ENCODE measurements at regions not wholly inside any gene's neighbourhood (a gene's known extent, or its start where the extent isn't known, plus 50 kb on each side); places are given as distances from the start of the nearest gene placed in this dataset.

DNA sequence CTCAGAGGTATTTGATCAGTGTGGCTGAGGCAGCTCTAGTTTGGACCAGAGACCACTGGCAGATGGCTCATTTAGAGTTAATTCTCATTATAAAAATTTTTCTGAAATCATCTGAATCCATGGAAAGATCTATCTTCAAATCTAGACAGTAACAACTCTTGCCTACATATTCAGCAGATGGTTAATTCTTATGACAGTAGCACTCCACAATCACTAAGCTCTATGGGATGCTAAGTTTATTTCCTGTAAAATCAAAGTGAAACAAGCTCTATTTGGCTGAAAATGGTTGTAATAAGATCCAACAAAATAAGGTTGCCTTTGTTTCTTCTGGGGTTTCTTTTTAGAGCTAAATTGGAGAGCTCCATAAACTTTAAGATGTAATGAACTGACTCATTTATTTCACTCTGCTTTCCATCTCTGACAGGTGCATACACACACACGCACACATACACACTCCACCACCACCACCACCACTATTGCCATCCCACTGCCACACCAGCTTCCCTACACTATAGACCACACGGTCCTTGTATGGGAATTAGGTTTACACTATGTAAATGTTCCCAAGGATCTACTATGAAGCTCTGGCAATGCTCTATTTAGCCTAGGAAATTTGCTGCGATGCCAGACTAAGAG is 293.1 kb downstream of the RPAP3 start:
- Histone ChIP-seq H3K36me3 (ENCODE audit: low read length) (no peaks in the 10 kb centered on the region), H3K9me2 (replicated peaks; ENCODE audit: insufficient read depth, low read length) (no peaks in the 10 kb centered on the region), H3F3A (ENCODE audit: insufficient read depth) (no peaks in the 10 kb centered on the region), H3K27me3 (ENCODE audit: low read length) (no peaks in the 10 kb centered on the region), H2AFZ (ENCODE audit: low read depth, low read length, severe bottlenecking) (no peak overlapping the region), H4K20me1 (ENCODE audit: low read depth, low read length) (no peaks in the 10 kb centered on the region), H3K9ac (ENCODE audit: low read length) (no peak overlapping the region), H3K9me3 (ENCODE audit: insufficient read depth, low read length) (no peaks in the 10 kb centered on the region), H3K27ac (ENCODE audit: low read depth, low read length) (no peak overlapping the region), H3K79me2 (ENCODE audit: insufficient read depth, low read length) (no peaks in the 10 kb centered on the region), H3K4me3 (ENCODE audit: insufficient read depth, low read length, poor library complexity, severe bottlenecking) (no peak overlapping the region), H3K4me2 (ENCODE audit: low read depth, low read length, poor library complexity, severe bottlenecking) (no peak overlapping the region)
- TF ChIP-seq, protein P1, sequence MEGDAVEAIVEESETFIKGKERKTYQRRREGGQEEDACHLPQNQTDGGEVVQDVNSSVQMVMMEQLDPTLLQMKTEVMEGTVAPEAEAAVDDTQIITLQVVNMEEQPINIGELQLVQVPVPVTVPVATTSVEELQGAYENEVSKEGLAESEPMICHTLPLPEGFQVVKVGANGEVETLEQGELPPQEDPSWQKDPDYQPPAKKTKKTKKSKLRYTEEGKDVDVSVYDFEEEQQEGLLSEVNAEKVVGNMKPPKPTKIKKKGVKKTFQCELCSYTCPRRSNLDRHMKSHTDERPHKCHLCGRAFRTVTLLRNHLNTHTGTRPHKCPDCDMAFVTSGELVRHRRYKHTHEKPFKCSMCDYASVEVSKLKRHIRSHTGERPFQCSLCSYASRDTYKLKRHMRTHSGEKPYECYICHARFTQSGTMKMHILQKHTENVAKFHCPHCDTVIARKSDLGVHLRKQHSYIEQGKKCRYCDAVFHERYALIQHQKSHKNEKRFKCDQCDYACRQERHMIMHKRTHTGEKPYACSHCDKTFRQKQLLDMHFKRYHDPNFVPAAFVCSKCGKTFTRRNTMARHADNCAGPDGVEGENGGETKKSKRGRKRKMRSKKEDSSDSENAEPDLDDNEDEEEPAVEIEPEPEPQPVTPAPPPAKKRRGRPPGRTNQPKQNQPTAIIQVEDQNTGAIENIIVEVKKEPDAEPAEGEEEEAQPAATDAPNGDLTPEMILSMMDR (IDR thresholded peaks at IDR 0.05; ENCODE audit: insufficient read depth, low read length, poor library complexity, severe bottlenecking): no peak
- no peak for TF ChIP-seq EZH2phosphoT487 (conservative IDR thresholded peaks at IDR 0.05; ENCODE audit: low read length)

DNA sequence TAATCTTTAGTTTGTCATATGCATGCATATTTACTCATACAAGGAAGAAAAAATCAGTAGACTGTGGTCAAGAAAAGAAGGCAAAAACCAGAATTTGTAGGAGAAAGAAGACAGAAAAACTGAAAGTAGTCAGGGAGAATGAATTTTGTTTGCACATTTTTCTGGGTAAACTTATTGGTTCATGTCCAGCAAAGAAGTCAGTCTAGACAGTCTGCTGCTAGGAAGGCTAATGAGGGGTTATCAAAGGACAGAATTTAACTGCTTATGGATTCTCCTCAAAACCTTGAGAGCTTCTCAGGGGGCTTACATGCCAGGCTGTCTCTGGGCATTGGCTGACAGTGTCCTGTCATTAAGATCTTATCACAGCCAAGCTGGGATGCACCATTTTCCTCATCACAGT is 293.9 kb downstream of the RPAP3 start:
- no peaks in the 10 kb centered on the region for H4K20me1 ChIP-seq (ENCODE audit: low read depth, low read length)
- H3K27ac ChIP-seq (ENCODE audit: low read depth, low read length): no peak overlapping the region
- H3K9ac ChIP-seq (ENCODE audit: low read length): no peak overlapping the region
- H2AFZ ChIP-seq (ENCODE audit: low read depth, low read length, severe bottlenecking): no peak overlapping the region
- H3K9me3 ChIP-seq (ENCODE audit: insufficient read depth, low read length): no peaks in the 10 kb centered on the region
- no peak for TF ChIP-seq EZH2phosphoT487 (conservative IDR thresholded peaks at IDR 0.05; ENCODE audit: low read length)
- TF ChIP-seq, protein P1 (IDR thresholded peaks at IDR 0.05; ENCODE audit: insufficient read depth, low read length, poor library complexity, severe bottlenecking): no peak
- no peaks in the 10 kb centered on the region for H3K79me2 ChIP-seq (ENCODE audit: insufficient read depth, low read length)
- no peaks in the 10 kb centered on the region for H3F3A ChIP-seq (ENCODE audit: insufficient read depth)
- no peak overlapping the region for H3K4me3 ChIP-seq (ENCODE audit: insufficient read depth, low read length, poor library complexity, severe bottlenecking)
- no peaks in the 10 kb centered on the region for H3K27me3 ChIP-seq (ENCODE audit: low read length)
- no peak overlapping the region for H3K4me2 ChIP-seq (ENCODE audit: low read depth, low read length, poor library complexity, severe bottlenecking)
- H3K36me3 ChIP-seq (ENCODE audit: low read length): no peaks in the 10 kb centered on the region
- H3K9me2 ChIP-seq (replicated peaks; ENCODE audit: insufficient read depth, low read length): no peaks in the 10 kb centered on the region

DNA sequence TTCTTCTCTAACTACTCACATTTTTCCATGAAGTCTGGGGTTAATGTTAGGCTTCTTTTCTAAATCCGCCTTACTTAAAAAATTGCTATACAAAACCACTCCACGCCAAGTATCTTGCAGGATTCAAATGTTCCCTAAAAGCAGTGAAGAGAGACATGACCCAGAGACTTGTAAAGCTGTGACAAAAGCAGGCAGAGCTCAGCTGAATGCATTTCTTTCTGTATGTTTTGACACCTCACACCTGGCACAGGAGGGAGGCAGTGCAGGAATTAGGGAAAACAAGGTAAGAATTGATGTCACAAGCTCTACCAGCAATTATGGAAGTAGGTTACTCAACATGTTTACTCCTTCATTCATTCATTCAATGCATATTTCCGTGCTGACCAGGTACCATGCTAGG is 295.0 kb downstream of the RPAP3 start:
- Histone ChIP-seq H4K20me1 (ENCODE audit: low read depth, low read length) (no peaks in the 10 kb centered on the region), H3K9me2 (replicated peaks; ENCODE audit: insufficient read depth, low read length) (no peaks in the 10 kb centered on the region), H3K9ac (ENCODE audit: low read length) (no peak overlapping the region), H3K27me3 (ENCODE audit: low read length) (no peaks in the 10 kb centered on the region), H2AFZ (ENCODE audit: low read depth, low read length, severe bottlenecking) (no peak overlapping the region), H3K36me3 (ENCODE audit: low read length) (no peaks in the 10 kb centered on the region), H3F3A (ENCODE audit: insufficient read depth) (no peaks in the 10 kb centered on the region), H3K4me2 (ENCODE audit: low read depth, low read length, poor library complexity, severe bottlenecking) (no peak overlapping the region), H3K4me3 (ENCODE audit: insufficient read depth, low read length, poor library complexity, severe bottlenecking) (no peak overlapping the region), H3K79me2 (ENCODE audit: insufficient read depth, low read length) (no peaks in the 10 kb centered on the region), H3K27ac (ENCODE audit: low read depth, low read length) (no peak overlapping the region), H3K9me3 (ENCODE audit: insufficient read depth, low read length) (no peaks in the 10 kb centered on the region)
- no peak for TF ChIP-seq EZH2phosphoT487 (conservative IDR thresholded peaks at IDR 0.05; ENCODE audit: low read length)
- TF ChIP-seq, protein P1 (IDR thresholded peaks at IDR 0.05; ENCODE audit: insufficient read depth, low read length, poor library complexity, severe bottlenecking): no peak
